ENCODE measurements at regions not wholly inside any gene's neighbourhood (a gene's known extent, or its start where the extent isn't known, plus 50 kb on each side); places are given as distances from the start of the nearest gene placed in this dataset.

DNA sequence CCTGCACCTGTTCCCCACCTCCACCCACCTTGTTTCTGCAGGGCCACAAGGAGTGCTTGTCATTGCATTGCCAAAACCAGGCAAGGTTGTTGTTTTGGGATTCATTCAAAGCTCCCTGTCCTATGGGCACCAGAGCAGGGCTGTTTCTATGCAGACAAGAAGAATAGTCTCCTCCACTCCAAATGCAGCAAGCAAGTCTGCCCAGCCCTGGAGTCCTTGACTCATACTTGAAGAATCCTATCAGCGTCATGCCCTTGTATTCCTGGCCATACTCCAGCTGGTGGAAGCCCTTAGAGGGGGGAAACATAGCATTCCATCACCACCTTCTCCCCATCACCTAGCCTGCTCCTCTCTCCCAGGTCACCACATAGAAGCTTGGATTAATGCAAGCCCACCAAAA, 145.3 kb upstream of the ECI2 start:
- TF ChIP-seq, protein P1, sequence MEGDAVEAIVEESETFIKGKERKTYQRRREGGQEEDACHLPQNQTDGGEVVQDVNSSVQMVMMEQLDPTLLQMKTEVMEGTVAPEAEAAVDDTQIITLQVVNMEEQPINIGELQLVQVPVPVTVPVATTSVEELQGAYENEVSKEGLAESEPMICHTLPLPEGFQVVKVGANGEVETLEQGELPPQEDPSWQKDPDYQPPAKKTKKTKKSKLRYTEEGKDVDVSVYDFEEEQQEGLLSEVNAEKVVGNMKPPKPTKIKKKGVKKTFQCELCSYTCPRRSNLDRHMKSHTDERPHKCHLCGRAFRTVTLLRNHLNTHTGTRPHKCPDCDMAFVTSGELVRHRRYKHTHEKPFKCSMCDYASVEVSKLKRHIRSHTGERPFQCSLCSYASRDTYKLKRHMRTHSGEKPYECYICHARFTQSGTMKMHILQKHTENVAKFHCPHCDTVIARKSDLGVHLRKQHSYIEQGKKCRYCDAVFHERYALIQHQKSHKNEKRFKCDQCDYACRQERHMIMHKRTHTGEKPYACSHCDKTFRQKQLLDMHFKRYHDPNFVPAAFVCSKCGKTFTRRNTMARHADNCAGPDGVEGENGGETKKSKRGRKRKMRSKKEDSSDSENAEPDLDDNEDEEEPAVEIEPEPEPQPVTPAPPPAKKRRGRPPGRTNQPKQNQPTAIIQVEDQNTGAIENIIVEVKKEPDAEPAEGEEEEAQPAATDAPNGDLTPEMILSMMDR (IDR thresholded peaks at IDR 0.05; ENCODE audit: unreplicated experiment) = no peak
- H3K36me3 Mint-ChIP-seq (ENCODE audit: low read depth, unreplicated experiment) = no peaks in the 10 kb centered on the region
- H3K4me1 Mint-ChIP-seq (ENCODE audit: unreplicated experiment) = peaks cover 8% of the 10 kb centered on the region
- no peaks in the 10 kb centered on the region for H3K9me3 Mint-ChIP-seq (ENCODE audit: unreplicated experiment)
- H3K27ac Mint-ChIP-seq (ENCODE audit: unreplicated experiment) = no peak overlapping the region
- DNase-seq (ENCODE audit: low spot score) = no peak
- peaks cover 6% of the 10 kb centered on the region for H3K27me3 Mint-ChIP-seq (ENCODE audit: unreplicated experiment)
- H3K4me3 Mint-ChIP-seq (ENCODE audit: unreplicated experiment) = peak overlapping the region; percentile 67

DNA sequence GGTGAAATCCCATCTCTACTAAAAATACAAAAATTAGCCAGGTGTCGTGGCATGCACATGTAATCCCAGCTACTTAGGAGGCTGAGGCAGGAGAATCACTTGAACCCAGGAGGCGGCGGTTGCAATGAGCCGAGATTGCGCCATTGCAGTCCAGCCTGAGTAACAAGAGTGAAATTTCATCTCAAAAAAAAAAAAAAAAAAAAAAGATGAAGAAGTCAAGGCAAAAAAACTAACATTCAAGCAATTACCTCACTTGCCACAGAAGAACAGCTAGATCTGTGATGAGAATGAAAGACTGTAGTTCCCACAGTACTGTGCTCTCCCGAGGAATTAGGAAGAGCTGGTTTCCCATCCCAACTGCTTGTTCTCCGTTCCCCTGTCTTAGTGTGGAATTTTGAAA, 144.7 kb upstream of the ECI2 start:
- Mint-ChIP-seq H3K27ac (ENCODE audit: unreplicated experiment) (no peak overlapping the region), H3K4me3 (ENCODE audit: unreplicated experiment) (no peak overlapping the region), H3K9me3 (ENCODE audit: unreplicated experiment) (no peaks in the 10 kb centered on the region), H3K27me3 (ENCODE audit: unreplicated experiment) (peaks cover 6% of the 10 kb centered on the region), H3K36me3 (ENCODE audit: low read depth, unreplicated experiment) (no peaks in the 10 kb centered on the region), H3K4me1 (ENCODE audit: unreplicated experiment) (peaks cover 8% of the 10 kb centered on the region)
- DNase-seq (ENCODE audit: low spot score) = no peak
- TF ChIP-seq, protein P1 (IDR thresholded peaks at IDR 0.05; ENCODE audit: unreplicated experiment) = no peak

DNA sequence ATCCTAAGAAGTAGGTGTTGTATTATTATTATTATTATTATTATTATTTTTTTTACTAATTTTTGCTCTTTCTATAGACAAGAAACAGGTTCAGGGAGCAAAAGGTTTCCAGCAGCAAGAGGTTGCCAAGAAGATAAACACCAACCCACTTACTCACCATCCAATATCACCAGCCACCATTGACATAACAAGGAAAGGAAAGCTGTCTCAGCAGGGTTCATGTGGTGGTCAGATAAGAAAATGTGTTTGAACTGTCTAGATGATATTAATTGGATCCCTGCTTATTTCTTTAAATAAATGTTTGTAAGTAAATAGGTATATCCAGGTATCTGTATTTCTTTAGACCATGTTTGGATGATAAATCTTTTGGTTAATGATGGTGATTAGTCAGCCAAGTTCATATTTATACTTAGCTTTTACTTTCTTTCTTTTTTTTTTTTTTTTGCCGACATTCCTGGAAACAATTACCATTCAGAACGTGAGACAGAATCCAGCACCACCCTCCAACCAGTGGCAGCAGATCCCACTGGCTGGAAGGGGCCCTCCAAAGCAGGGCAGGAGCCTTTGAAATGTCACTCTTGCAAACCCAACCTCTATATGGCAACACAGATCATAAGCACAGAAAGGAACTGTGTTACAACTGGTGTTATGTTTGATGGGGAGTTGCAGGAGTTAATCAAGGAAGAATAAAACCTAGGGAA, 139.2 kb upstream of the ECI2 start:
- no peaks in the 10 kb centered on the region for H3K36me3 Mint-ChIP-seq (ENCODE audit: low read depth, unreplicated experiment)
- TF ChIP-seq, protein P1 (IDR thresholded peaks at IDR 0.05; ENCODE audit: unreplicated experiment) = no peak
- H3K27ac Mint-ChIP-seq (ENCODE audit: unreplicated experiment) = no peak overlapping the region
- no peaks in the 10 kb centered on the region for H3K27me3 Mint-ChIP-seq (ENCODE audit: unreplicated experiment)
- no peaks in the 10 kb centered on the region for H3K9me3 Mint-ChIP-seq (ENCODE audit: unreplicated experiment)
- no peaks in the 10 kb centered on the region for H3K4me1 Mint-ChIP-seq (ENCODE audit: unreplicated experiment)
- H3K4me3 Mint-ChIP-seq (ENCODE audit: unreplicated experiment) = no peak overlapping the region
- no peak for DNase-seq (ENCODE audit: low spot score)

DNA sequence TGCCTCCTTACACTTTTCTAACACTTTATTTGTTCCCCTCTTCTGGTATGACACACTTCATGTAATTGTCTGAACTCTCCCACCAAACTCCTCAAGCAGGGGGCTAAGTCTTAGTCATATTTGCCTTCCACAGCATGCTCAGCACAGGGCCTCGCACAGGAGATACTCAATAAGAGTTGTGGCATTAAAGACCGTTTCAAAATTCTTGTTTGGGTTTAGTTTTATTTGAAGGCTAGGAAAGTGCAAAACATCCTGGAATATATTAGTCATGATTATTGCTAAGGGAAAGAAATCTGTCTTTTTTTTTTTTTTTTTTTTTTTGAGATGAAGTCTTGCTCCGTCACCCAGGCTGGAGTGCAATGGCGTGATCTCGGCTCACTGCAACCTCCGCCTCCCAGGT, 137.6 kb upstream of the ECI2 start:
- no peaks in the 10 kb centered on the region for H3K9me3 Mint-ChIP-seq (ENCODE audit: unreplicated experiment)
- no peaks in the 10 kb centered on the region for H3K4me1 Mint-ChIP-seq (ENCODE audit: unreplicated experiment)
- no peak overlapping the region for H3K4me3 Mint-ChIP-seq (ENCODE audit: unreplicated experiment)
- no peak for DNase-seq (ENCODE audit: low spot score)
- H3K27ac Mint-ChIP-seq (ENCODE audit: unreplicated experiment) = no peak overlapping the region
- H3K27me3 Mint-ChIP-seq (ENCODE audit: unreplicated experiment) = no peaks in the 10 kb centered on the region
- peaks cover 7% of the 10 kb centered on the region for H3K36me3 Mint-ChIP-seq (ENCODE audit: low read depth, unreplicated experiment)
- TF ChIP-seq, protein P1 (IDR thresholded peaks at IDR 0.05; ENCODE audit: unreplicated experiment) = no peak

DNA sequence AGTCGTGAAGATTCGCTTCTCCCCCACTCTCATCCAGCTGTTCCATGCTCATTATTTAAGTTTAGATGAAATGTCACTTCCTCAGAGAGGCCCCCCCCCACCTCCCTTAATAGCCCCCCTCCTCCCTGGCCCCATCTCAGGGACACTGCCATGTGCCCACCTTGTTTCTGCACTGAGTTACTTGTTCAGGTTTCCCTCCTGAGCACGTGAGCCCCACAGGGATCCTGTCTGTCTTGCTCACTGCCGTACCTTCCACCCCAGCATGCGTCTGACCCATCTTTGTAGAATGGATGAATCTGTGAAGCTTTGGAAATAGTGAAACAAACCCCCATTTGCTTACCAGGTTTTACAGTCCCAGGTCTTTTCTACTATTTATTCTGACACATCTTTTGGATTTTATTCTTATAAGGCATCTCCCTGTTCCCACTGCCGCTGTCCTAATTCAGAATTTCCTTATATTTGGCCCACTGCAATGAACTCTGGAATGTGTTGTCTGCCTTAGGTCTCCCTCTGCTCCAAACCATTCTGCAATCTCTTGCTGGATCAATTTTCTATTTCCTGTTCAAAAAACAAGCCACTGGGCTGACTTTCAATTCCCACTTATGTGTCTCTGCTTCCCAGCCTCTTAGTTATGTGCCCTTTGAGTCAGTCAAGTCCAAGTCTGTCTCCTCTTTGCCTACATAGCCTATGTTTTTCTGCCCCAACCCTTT, 136.5 kb upstream of the ECI2 start:
- TF ChIP-seq, protein P1 (IDR thresholded peaks at IDR 0.05; ENCODE audit: unreplicated experiment) = no peak
- peaks cover 11% of the 10 kb centered on the region for H3K36me3 Mint-ChIP-seq (ENCODE audit: low read depth, unreplicated experiment)
- DNase-seq (ENCODE audit: low spot score) = no peak

More for the DNA sequence above, 136.5 kb upstream of the ECI2 start:
- Mint-ChIP-seq H3K9me3 (ENCODE audit: unreplicated experiment) (no peaks in the 10 kb centered on the region), H3K4me1 (ENCODE audit: unreplicated experiment) (no peaks in the 10 kb centered on the region), H3K27me3 (ENCODE audit: unreplicated experiment) (no peaks in the 10 kb centered on the region), H3K4me3 (ENCODE audit: unreplicated experiment) (no peak overlapping the region), H3K27ac (ENCODE audit: unreplicated experiment) (no peak overlapping the region)

All from endothelial cell (in vitro differentiated cells).